Stromal cell of bone marrow (primary cell): ENCODE measurements at regions not wholly inside any gene's neighbourhood (a gene's known extent, or its start where the extent isn't known, plus 50 kb on each side); places are given as distances from the start of the nearest gene placed in this dataset.

Experiments
- DNase-seq: peaks from one replicate; pipeline ENCODE4 v3.0.0-alpha.2; 2012; ENCODE audit warnings: low read depth

DNA sequence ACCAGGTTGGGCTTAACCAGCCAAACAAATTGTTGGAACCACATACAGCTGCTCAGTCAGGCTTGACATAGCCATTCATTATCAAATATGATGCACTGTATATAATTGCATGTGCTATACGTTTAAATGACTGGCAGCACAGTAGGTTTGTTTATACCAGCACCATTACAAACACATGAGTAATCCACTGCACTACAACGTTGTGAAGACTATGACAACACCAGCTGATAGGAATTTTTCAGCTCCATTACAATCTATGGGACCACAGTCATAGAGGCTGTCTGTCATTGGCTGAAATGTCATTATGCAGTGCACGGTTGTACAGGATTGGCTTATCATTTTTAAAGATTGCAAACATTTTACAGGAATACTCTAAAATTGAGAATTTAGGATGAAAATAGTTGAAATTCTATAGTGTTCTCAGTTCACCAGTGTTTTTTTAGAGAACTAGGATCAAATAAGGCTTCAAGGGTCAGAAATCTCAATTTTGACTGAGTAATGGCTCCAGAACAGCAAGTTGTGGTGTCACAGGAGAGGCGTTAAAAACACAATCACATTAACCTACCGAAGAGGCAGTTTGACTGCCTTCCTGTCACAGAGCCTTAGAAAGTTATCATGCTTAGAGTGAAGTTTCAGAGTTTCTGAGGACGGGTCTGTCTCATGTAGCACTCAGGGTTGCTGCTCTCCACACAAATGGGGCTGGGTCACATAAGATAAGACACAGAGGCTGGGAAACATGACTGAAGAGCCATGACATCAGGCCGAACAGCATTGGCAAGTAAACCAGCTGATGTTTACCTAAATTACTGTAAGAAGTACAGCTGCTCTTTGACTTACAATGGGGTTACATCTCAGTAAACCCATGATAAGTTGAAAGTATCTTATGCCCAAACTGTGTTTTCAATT is 60.7 kb upstream of the SMLR1 start:
- DNase-seq: no peak

DNA sequence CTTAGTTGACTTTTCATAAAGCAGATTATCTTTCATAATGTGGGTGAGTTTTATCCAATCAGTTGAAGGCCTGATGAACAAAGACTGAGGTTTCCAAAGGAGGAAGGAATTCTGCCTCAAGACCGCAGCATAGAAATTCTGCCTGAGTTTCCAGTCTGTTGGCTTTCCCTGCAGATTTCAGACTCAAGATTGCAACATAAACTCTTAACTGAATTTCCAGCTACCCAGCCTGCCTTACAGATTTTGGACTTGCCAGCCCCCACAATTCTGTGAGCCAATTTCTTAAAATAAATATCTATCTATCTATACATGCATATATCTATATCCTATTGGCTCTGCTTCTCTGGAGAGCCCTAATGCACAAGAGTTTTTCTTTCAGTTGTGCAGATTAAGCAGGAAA is 57.3 kb upstream of the SMLR1 start:
- no peak for DNase-seq

DNA sequence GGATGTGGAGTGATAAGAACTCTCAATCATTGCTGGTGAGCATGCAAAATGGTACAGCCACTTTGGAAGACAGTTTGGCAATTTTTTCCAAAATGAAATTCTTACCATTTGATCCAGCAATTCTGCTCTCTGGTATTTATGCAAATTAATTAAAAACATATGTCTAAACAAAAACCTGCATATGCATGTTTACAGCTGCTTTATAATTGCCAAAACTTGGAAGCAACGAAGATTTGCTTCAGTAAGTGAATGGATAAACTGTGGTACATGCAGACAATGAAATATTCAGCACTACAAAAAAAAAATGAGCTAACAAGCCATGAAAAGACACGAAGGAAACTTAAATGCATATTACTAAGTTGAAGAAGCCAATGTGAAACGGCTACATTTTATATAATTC is 55.5 kb upstream of the SMLR1 start:
- DNase-seq: no peak

DNA sequence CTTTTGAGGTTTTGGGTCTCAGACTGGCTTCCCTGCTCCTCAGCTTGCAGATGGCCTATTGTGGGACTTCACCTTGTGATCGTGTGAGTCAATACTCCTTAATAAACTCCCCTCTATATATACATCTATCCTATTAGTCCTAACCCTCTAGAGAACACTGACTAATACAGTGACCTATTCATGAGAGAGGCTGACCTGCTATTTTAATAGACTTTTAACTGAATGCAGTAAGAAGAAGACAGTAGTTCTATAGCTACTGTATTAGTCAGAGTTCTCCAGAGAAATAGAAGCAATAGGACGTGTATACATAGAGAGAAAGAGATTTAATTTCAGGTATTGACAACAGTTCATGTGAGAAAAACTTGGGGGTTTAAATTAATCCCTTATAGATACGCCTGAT is 53.3 kb upstream of the SMLR1 start:
- no peak for DNase-seq

DNA sequence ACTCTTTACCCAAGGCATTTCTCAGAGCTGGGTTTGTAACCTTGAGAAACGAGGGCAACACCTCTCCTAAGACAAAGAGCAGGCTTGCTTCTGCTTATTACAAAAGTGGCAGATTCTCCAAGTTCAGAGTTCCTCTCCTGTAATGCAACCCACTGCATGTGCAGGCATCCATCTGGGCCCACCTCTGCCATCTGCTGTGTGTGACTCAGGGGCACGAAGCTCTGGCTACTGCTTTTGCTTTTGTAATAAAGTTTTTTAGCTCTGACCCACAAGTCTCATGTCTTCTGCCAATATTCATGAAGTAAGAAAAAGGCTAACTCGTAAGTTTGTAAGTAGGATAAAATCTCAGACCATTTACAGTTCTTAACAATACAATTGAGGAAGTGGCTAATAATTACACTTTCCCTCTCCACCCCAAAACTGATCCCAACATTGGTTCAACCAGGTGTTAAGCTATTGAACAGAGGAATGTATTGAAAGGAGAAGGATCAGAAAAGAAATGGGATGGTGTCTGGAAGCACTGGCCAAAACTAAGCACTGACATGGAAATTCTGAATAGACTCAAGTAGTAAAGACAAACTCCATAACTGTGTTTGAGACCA is 51.7 kb upstream of the SMLR1 start:
- no peak for DNase-seq

DNA sequence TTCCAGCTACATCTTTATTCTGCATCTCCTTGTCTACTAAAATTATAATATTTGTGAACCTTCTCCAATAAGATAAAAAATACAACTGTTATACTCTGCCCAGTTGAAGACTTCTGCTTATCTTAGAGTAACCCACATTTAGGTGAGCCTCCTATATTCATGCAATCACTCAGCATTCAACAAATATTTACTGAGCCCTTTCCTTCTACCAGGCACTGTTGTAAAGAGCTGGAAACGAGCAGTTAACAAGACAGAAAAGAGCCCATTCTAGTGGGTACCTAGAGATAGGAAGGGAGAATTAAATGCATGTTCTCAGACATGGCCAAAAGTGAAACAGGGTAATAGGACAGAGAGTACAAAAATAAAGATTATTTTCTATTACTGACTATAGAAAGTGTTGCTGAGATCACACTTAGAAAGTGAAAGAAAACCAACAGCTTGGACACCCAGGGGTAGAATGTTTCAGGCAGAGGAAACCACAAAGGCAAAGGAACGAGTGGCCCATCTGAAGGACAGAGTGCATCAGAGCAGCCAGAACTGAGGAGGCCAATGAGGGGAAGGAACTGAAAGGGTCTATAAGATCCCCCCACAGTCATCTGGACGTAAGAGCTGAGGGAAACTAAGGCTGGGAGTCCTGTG is 50.8 kb upstream of the SMLR1 start:
- DNase-seq: no peak
